ENCODE measurements at regions not wholly inside any gene's neighbourhood (a gene's known extent, or its start where the extent isn't known, plus 50 kb on each side); places are given as distances from the start of the nearest gene placed in this dataset.

- no peaks in the 10 kb centered on the region for H3K79me2 ChIP-seq (ENCODE audit: control insufficient read depth, insufficient read depth, low read length)
- no peaks in the 10 kb centered on the region for H3K36me3 ChIP-seq (ENCODE audit: control insufficient read depth in 2 of 2, extremely low read depth in 1 of 2, insufficient read depth in 2 of 2, low read length in 2 of 2)
- H3K4me3 ChIP-seq (replicated peaks in 1 of 3; ENCODE audit: insufficient read depth in 1 of 3, low read depth in 1 of 3, low read length in 3 of 3): no peak overlapping the region
- no peak for FAIRE-seq
- no TSS peak for BruUV-seq (replicated peaks)
- H4K20me1 ChIP-seq (replicated peaks; ENCODE audit: control insufficient read depth, extremely low read depth, insufficient read depth, low read length): no peaks in the 10 kb centered on the region
- ChIA-PET CTCF (no interaction called here), POLR2A (no interaction called here)
- dilution Hi-C loops (cut with MboI; ENCODE audit: extremely low pct_ligation_motif_present, low sequenced_read_pairs) (no loop called here), intact Hi-C loops (cut with micrococcal nuclease) (no loop called here)
- no peak overlapping the region for H3K9ac ChIP-seq (replicated peaks; ENCODE audit: extremely low read depth, insufficient read depth, low read length)
- no peaks in the 10 kb centered on the region for H3K4me1 ChIP-seq (ENCODE audit: control insufficient read depth, extremely low read depth, insufficient read depth, low read length)
- no peak for TF ChIP-seq GATA2 (IDR thresholded peaks at IDR 0.05; ENCODE audit: insufficient read depth, insufficient read length, low read depth, low read length)
- DNase-seq (ENCODE audit: low read depth, low spot score): no peak
- no peaks in the 10 kb centered on the region for H3K9me3 ChIP-seq (replicated peaks; ENCODE audit: control insufficient read depth, insufficient read depth, low read length)
- H3K27ac ChIP-seq (ENCODE audit: insufficient read depth, low read depth, low read length): no peak overlapping the region
- H3K4me2 ChIP-seq (ENCODE audit: insufficient read depth, low read length): no peak overlapping the region
- no peaks in the 10 kb centered on the region for H3K9me1 ChIP-seq (replicated peaks; ENCODE audit: control insufficient read depth, extremely low read depth, insufficient read depth, low read length)
- no peaks in the 10 kb centered on the region for H3K27me3 ChIP-seq (ENCODE audit: control insufficient read depth in 2 of 2, insufficient read depth in 2 of 2, low read length in 2 of 2)
- H2AFZ ChIP-seq (ENCODE audit: low read depth, low read length): no peak overlapping the region
Observed at GRCh38 chr11:112762707-112763090, 198.5 kb upstream of the NCAM1 start.

- no peak overlapping the region for H3K4me2 ChIP-seq (ENCODE audit: insufficient read depth, low read length)
- no peak for FAIRE-seq
- H3K4me3 ChIP-seq (replicated peaks in 1 of 3; ENCODE audit: insufficient read depth in 1 of 3, low read depth in 1 of 3, low read length in 3 of 3): no peak overlapping the region
- H3K9ac ChIP-seq (replicated peaks; ENCODE audit: extremely low read depth, insufficient read depth, low read length): no peak overlapping the region
- POLR2A ChIA-PET: no interaction called here
- CTCF ChIA-PET: no interaction called here
- no peaks in the 10 kb centered on the region for H3K36me3 ChIP-seq (ENCODE audit: control insufficient read depth in 2 of 2, extremely low read depth in 1 of 2, insufficient read depth in 2 of 2, low read length in 2 of 2)
- dilution Hi-C loops (cut with MboI; ENCODE audit: extremely low pct_ligation_motif_present, low sequenced_read_pairs) (no loop called here), intact Hi-C loops (cut with micrococcal nuclease) (no loop called here)
- no peaks in the 10 kb centered on the region for H3K4me1 ChIP-seq (ENCODE audit: control insufficient read depth, extremely low read depth, insufficient read depth, low read length)
- no peak for TF ChIP-seq POLR2A (IDR thresholded peaks at IDR 0.05; ENCODE audit: low read depth, low read length)
- TF ChIP-seq JUN (IDR thresholded peaks at IDR 0.05; ENCODE audit: borderline replicate concordance, insufficient read depth, insufficient read length, low read depth): no peak
- no peak for TF ChIP-seq EZH2 (IDR thresholded peaks at IDR 0.05; ENCODE audit: borderline replicate concordance, low read depth, low read length, severe bottlenecking)
- TF ChIP-seq CTCF (IDR thresholded peaks at IDR 0.05; ENCODE audit: extremely low read depth in 1 of 2, insufficient read depth in 1 of 2, low read depth in 1 of 2, low read length in 2 of 2): no peak
- TF ChIP-seq GATA2 (IDR thresholded peaks at IDR 0.05; ENCODE audit: insufficient read depth, insufficient read length, low read depth, low read length): no peak
- no peak for TF ChIP-seq MAX (IDR thresholded peaks at IDR 0.05; ENCODE audit: insufficient read depth, insufficient read length)
- no peak for TF ChIP-seq MYC (IDR thresholded peaks at IDR 0.05; ENCODE audit: low read depth, low read length)
- TF ChIP-seq POLR2AphosphoS5 (IDR thresholded peaks at IDR 0.05; ENCODE audit: insufficient read depth, low read depth, low read length): no peak
- TF ChIP-seq FOS (IDR thresholded peaks at IDR 0.05; ENCODE audit: borderline replicate concordance, insufficient read depth, low read length): no peak
- no peak for DNase-seq (ENCODE audit: low read depth, low spot score)
- H4K20me1 ChIP-seq (replicated peaks; ENCODE audit: control insufficient read depth, extremely low read depth, insufficient read depth, low read length): no peaks in the 10 kb centered on the region
- H3K9me1 ChIP-seq (replicated peaks; ENCODE audit: control insufficient read depth, extremely low read depth, insufficient read depth, low read length): no peaks in the 10 kb centered on the region
- H3K27me3 ChIP-seq (ENCODE audit: control insufficient read depth in 2 of 2, insufficient read depth in 2 of 2, low read length in 2 of 2): no peaks in the 10 kb centered on the region
- BruUV-seq (replicated peaks): no TSS peak
- H3K9me3 ChIP-seq (replicated peaks; ENCODE audit: control insufficient read depth, insufficient read depth, low read length): no peaks in the 10 kb centered on the region
- H3K79me2 ChIP-seq (ENCODE audit: control insufficient read depth, insufficient read depth, low read length): no peaks in the 10 kb centered on the region
- no peak overlapping the region for H3K27ac ChIP-seq (ENCODE audit: insufficient read depth, low read depth, low read length)
- H2AFZ ChIP-seq (ENCODE audit: low read depth, low read length): no peak overlapping the region
Observed at GRCh38 chr11:112765337-112765736, 195.9 kb upstream of the NCAM1 start.
